Glomerular endothelial cell (primary cell): ENCODE measurements at regions not wholly inside any gene's neighbourhood (a gene's known extent, or its start where the extent isn't known, plus 50 kb on each side); places are given as distances from the start of the nearest gene placed in this dataset.
"Not testable (repeated sequence)": the region's sequence is repeated elsewhere in the genome, so short reads cannot be mapped to it uniquely, and the experiment has no call there.

Experiments
- DNase-seq: peaks from one replicate; pipeline ENCODE4 v3.0.0-alpha.2; 2011; ENCODE audit warnings: low read depth, low spot score; ENCODE audit errors: extremely low read depth

DNA sequence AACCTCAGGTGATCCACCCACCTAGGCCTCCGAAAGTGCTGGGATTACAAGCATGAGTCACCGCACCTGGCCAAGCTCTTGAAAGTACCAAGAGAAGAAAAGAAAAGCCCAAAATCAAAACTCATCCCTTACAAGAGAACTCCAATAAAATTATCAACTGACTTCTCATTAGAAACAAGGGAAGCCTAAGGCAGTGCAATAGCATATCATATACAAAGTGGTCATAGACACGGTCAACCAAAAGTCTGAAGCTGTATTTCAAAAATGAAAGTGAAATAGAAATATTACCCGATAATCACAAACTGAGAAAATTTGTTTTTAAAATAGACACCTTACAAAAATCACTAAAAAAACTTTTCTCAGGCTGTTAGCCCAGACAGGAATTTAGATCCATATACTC, 1321.1 kb upstream of the GJE1 start:
- DNase-seq: no peak

DNA sequence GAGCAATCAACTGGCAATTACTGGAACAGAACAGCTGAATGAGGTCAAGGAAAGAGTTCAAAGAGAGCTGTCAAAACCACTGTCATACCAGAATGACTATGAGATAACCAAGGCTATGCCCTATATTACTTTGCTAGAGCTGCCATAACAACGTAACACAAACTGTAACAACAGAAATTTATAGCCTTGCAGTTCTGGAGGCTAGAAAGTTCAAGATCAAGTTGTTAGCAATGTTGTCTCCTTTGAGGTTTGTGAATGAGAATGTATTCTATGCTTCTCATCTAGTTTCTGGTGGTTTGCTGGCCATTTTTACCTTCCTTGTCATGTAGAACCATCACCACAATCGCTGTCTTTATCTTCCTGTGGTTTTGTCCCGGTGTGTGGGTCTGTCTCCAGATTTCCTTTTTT, 1323.0 kb upstream of the GJE1 start:
- no peak for DNase-seq

DNA sequence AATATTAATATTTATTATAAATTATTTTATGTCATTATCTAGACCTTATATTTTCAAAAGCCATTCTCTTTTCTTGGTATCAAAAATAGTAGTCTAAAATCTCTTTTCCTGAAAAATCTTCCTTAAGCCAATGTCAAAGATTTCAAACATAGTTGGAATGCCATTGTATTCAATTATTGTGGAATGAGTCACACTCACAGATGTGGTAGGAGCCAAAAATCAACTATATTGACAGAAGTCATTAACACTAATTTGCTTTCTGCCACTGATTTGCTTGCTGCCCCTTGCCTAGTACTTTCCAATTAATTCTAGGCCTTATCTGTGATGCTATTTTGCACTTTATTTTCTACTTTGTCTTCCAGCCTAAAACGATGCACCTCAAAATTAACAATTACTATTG, 1326.3 kb upstream of the GJE1 start:
- no peak for DNase-seq

DNA sequence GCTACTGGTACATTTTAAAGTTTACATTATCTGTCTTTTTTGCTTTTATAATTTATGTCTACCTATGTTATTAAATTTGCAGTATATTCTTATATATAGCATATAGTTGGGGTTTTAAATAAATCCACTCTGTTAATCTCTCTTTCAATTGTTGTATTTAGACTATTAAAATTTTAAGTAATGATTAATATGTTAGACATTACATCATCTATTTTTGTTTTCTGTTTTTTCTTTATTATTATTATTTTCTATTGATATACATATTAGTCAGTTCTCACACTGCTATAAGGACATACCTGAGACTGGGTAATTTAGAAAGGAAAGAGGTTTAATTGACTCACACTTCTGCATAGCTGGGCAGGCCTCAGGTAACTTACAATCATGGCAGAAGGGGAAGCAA, 1338.2 kb upstream of the GJE1 start:
- DNase-seq: no peak

DNA sequence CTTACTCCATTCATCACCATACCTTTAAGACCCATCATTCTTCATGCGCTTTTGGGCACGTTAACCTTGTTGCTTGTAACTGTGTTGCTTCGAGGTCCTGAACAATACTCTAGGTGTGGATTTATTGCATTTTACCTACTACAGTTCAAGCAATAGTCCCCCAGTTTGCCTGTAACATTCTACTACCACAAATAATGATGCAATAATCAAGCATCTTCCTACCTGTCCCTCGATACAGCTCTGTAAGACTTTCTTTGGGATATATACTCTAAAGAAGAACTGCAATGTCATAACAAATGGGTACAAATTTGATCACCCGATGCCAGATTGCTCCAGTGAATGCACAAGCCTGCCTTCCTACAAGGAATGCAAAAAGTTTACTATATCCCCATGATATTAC, 1342.6 kb upstream of the GJE1 start:
- DNase-seq: no peak

DNA sequence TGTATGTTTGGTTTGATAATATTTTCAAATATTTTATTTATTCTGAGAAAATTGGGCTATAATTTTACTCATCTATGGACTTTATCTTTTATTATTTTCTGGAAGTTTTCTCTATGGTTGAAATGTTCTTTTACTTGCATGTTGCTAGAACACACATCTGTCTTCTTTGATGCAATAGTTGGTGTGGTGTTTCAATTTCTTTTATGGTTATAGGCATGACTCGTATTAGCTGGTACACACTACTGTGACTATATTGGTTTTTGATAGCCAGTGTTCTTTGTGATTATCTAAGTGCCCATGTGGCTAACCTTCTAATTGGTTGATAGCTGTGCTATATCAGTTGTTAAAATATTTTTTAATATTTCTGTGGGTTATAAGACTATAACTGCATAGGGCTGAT, 1343.3 kb upstream of the GJE1 start:
- DNase-seq: no peak

DNA sequence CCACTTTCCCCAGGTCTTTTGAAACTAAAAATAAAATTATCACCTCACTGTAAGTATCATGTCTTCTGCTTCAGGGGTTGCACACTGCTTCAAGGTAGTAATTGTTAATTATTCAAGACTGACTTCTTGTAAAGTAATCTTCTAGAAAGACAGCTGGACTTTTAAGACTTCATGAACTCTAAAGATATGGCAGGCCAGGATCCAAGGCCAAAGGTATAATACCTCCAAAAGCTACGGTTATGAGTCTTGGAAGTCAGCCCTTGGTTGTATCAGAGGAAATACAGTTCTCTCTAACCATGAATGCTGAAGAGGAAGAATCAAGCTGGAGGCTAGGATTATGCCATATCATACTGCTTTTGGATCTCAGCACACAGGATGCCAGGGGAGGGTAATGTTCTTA, 1346.8 kb upstream of the GJE1 start:
- DNase-seq: no peak

DNA sequence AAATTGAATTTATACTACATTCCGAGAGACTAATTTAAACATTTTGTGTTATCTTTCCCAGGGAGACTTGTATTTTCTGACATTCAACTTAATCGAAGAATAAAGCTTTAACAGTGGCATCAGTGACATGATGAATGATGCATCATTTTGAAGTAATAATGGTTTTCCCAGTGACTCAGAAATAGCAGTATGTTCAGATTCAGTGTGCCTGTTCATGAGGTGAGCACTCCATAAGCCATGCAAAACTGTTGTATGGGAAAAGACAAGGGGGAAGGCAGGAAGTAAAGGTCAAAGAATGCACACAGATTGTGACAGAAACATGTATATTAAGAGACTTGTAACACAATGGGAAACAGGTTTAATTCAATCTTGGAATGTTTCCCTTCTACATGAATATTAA, 1348.2 kb upstream of the GJE1 start:
- DNase-seq: no peak

DNA sequence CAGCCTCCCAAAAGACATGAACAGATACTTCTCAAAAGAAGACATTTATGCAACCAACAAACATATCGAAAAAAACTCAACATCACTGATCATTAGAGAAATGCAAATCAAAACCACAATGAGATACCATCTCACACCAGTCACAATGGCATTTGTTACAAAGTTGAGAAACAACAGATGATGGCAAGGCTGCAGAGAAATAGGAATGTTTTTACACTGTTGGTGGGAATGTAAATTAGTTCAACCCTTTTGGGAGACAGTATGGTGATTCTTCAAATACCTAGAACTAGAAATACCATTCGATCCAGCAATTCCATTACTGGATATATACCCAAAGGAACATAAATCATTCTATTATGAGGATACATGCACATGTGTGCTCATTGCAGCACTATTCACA, 1349.2 kb upstream of the GJE1 start:
- not testable (repeated sequence) for DNase-seq

DNA sequence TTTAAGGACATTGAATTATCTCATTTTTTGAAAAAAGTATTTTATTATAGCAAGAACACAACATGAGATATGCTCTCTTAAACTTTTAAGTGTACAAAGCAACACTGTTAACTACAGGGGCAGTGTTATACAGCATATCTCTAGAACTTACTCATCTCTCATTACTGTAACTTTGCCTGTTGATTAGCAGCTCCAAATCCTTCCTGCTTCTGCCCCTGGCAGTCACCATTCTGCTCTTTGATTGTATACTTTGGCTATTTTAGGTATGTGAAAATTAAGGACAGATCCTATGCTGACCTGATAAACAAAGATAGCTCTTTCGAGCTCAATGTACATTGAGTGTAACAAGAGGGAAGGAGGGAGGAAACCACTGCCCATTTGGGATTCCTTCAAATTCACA, 1349.8 kb upstream of the GJE1 start:
- no peak for DNase-seq

DNA sequence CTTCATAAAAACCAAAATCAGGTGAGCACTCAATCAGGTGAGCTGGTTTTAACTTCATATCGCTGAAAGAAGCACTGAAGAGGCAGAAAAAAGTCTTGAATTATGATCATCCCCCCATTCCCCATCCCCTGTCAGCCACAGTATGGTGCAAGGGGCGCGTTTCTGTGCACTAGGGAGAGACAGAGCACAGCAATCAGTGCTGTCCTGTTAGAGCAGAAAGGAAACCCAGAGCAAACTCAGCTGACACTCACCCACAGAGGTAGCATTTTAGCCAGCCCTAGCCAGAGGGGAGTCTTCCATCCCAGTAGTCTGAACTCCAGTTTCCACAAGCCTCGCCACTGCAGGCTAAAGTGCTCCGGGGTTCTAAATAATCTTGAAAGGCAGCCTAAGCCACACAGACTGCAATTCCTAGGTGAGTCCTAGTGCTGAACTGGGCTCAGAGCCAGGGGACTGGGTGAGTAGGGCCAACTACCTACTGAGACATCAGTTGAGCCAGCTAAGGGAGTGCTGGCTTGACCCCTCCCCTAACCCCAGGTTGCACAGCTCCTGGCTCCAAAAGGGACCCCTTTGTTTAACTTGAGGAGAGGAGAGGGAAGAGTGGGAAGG, 1352.6 kb upstream of the GJE1 start:
- DNase-seq: no peak

DNA sequence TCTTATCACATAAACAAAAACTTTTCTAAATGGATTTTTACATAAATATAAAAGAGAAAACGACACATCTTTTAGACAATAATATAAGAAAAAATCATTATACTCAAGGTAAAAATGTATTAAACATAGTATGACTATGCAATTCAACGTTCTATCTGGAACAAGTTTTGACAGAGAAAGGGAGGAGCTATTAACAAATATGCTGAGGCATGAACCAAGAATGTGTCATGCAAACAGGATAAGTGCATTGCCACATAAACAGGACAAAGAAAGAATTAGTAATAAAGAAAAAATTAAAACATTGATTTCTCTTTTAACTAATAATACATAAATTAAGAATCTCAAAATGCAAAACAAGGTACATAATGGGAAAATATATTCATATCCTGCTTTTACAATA, 1353.4 kb upstream of the GJE1 start:
- no peak for DNase-seq

DNA sequence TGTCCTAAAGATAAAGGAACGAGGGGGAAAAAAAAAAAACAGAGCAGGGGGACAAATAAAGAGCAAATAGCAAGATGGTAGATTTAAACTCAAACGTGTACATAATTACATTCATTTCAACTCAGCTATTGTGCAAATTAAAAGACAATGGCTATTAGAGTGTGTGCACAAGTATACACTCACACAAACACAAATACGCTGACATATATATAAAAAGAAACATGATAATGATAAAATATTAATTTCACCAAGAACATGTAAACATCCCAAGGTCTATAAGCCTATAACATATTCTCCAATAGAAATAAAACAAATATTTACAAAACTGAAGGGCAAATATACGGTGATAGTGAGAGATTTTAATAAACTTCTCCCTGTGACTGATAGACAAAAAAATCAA, 1354.9 kb upstream of the GJE1 start:
- DNase-seq: no peak

DNA sequence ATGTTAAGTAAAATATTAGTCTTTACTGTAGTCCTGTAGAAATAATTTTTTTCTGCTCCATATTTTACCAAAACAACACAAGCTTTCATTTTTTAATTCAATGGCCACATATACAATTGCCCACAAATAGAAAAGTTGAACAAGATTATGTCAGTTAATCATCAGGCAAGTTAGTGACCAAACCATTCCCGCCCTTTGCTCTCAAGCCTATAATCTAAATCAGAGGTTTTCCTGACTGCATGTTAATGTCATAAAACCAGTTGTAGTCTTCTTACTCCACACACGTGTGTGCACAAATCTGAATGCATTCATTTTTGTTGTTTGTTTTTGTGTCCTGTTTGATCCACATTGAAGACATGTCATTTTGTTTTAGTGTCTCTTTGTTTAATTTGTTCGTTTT, 1357.7 kb upstream of the GJE1 start:
- DNase-seq: no peak

DNA sequence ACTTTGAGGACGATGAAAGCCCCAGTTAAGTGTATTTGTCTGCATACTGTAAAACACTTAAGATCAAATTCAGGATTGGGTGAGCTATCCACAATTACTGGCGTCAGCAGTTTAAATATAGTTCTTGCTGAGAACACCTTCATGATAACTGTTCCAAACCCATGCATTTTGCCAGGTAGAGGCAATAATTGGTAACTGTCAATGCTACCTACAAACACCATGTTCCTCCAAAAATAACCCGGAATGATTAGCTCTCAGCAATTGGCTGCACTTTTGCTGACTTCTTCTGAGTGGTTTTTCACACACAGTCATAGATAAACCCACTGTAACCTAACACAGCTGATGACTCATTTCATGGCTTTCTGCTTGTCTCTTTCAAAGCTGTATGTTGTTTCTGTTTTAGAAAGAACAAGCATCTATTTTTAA, 1358.6 kb upstream of the GJE1 start:
- peak; percentile 33 for DNase-seq

DNA sequence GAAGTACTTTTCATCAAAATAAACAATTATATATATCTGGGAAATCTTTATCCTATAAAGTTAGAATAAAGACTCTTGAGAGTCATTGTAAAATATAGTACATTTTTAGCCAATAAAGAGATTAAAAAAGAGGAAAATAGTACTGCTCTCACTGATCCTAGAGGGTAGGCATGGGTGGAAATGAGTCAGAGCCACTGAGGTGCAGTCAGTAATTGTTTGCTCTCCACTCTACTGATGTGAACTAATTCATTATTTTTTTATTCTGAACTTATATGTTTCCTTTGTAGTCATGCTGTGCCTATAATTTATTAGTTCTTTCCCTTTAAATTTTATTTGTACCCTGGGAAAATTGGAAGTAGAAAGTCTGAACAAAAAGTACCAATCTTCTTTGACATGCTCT, 1359.4 kb upstream of the GJE1 start:
- peak; percentile 22 for DNase-seq

DNA sequence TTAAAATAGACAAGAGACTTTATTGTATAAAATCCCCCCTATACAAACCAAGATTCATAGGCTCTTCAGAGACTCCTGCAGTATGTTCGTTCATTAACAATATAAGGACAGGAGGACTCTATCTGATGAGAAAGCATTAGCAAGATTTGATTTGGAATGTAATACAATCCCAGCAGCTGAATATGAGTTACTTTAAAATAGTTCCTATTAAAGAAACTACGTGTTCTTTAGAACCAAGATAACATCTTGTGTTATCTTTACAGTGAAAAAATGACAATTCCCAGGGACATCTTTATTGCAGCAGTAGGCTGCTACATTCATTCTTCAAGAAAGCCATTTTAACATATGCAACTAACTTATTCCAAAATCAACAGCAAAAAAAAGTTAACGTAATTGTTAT, 1360.1 kb upstream of the GJE1 start:
- DNase-seq: no peak

DNA sequence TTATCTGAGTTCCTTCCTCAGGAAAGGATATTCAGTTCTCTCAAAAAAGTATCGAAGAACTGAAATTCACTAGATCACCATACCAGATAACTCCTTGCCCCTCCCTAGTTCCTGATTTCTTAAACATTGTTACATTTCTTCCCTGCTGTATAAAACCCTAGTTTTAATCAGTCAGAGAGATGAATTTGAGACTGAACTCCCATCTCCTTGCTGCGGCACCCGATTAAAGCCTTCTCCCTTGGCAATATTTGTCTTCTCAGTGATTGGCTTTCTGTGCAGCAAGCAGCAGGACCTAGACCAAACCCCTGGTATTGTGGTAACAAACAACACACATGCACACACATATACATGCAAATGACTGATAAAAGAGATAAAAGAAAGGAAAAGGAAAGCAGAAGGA, 1364.6 kb upstream of the GJE1 start:
- no peak for DNase-seq

DNA sequence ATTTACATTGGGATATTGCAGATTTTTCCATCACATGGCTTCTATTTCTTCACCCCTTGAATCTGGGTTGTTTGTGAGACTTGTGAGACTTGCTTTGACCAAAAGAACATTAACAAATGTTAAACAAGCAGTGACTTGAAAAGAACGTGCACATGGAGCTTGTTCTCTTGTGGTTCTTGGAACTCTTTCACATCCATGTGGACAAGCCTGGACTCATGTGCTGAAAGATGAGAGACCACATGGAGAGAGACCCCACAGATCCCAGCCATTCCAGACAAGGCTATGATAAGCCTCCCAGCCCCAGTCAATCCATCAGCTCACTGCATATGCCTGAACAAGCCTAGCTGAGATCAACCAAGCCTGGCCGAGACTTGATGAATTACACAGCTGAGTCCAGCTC, 1365.7 kb upstream of the GJE1 start:
- no peak for DNase-seq

DNA sequence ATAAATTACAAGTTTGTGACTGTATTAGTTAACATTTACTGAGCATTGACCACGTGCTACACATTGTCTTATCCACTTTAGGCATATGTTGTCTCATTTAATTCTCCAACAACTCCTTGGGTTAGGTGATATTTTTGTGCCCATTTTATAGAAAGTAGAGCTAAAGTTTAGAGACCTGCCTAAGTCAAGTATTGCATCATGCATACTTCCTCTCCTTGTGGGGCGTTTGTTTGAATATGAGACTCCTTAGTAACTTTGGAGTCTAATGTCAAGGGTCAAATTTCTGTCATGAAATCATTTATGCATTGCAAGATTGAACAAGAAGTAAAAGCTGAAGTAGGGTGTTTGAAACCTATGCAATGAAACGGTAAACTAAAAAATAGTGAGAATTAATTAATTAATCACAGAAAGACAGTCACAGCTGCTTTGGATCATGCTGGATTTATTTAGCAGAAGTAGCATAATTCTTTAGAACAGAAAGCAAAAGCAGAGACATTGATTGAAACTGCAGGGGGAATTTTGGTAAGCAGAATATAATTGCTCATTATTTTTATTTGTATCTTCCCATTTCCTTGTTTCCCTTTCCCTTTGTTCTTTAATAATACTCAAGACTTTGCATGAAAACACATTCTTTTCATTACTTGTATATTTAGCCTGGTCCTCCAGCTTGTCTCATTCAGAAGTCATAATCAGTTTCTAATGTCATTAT, 1374.4 kb upstream of the GJE1 start:
- no peak for DNase-seq

DNA sequence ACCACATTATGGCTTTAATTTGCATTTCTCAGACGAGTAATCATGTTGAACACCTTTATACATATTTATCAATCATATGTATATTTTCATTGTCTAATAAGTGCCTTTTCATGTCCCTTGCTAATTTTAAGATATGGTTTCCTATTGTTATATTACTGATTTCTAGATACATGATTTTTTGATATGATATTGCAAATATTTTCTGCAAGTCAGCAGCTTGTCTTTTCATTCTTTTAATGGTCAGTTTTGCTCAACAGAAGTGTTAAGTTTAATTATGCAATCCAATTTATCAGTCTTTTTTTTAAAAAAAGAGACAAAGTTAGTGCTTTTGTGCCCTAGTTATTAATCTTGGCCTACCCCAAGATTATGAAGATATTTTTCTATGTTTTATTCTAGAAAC, 1377.8 kb upstream of the CITED2 start:
- no peak for DNase-seq

DNA sequence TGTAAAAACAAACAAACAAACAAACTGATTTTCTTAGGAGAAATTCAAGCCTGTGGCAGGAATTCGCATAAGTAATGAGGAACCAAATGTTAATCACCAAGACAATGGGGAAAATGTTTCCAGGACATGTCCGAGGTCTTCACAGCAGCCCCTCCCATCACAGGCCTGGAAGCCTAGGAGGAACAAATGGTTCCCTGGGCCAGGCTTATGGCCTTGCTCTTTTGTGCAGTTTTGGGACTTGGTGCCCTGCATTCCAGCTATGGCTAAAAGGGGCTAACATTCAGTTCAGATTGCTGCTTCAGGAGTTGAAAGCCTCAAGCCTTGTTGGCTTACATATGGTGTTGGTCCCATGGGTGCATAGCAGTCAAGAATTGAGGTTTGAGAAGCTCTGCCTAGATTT, 1372.7 kb upstream of the CITED2 start:
- no peak for DNase-seq
